ENCODE measurements at regions not wholly inside any gene's neighbourhood (a gene's known extent, or its start where the extent isn't known, plus 50 kb on each side); places are given as distances from the start of the nearest gene placed in this dataset.

DNA sequence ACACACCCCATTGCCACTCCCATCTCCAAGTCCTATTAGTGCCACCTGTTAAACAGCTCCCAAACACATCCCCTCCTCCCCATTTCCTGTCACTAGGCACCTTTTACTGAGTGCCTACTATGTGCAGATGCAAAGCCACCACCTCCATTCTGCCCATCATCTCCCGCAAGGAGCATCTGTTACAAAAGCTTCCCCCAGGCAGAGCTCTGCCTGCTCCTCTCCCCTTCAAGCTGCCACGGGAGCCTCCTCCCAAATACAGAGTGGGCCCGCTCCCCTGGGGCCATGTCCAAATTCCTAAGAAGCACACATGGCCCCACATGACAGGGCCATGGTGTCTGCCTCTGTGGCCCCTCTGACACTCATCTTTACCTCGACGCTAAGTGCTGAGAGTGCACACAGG lies 149.7 kb downstream of the OAT start:
- H3K27ac Mint-ChIP-seq, result no peak overlapping the region

DNA sequence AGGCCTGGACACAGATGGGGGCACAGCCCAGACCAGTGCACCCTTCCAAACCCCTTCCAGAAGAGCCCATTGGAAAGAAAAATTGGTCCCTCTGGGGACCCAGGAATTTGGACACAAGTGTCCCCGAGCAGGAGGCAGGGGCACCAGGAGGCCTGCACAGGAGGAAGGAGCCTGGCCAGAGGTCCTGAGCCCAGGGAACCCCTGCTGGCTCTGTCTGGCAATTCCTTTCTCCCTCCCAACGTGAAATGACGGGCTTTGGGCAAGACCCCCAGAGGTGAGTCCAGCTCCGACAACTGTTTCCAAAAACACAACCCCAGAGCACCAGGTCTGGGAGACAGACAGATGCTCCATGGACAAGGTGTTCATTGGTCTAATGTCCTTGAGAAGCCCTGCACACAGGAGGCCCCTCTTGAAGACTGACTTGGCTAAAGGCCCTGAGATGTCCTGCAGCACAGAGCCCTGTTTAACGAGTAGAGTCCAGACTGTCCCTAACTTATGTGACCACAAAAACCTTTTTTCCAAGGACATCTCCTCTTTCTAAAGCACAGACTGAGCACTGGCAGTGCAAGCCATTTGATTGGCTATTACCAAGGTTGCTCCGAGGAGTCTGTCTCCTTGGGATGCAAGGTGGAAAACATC lies 150.7 kb downstream of the OAT start:
- DNase-seq (ENCODE audit: low spot score in 2 of 2, unreplicated experiment in 2 of 2), result no peak
- Mint-ChIP-seq H3K9me3 (peaks cover 16% of the 10 kb centered on the region), H3K4me3 (no peak overlapping the region), H3K4me1 (no peaks in the 10 kb centered on the region), H3K27ac (no peak overlapping the region), H3K27me3 (ENCODE audit: low read depth) (peaks cover 26% of the 10 kb centered on the region), H3K36me3 (no peaks in the 10 kb centered on the region)
- TF ChIP-seq, protein P1, sequence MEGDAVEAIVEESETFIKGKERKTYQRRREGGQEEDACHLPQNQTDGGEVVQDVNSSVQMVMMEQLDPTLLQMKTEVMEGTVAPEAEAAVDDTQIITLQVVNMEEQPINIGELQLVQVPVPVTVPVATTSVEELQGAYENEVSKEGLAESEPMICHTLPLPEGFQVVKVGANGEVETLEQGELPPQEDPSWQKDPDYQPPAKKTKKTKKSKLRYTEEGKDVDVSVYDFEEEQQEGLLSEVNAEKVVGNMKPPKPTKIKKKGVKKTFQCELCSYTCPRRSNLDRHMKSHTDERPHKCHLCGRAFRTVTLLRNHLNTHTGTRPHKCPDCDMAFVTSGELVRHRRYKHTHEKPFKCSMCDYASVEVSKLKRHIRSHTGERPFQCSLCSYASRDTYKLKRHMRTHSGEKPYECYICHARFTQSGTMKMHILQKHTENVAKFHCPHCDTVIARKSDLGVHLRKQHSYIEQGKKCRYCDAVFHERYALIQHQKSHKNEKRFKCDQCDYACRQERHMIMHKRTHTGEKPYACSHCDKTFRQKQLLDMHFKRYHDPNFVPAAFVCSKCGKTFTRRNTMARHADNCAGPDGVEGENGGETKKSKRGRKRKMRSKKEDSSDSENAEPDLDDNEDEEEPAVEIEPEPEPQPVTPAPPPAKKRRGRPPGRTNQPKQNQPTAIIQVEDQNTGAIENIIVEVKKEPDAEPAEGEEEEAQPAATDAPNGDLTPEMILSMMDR (IDR thresholded peaks at IDR 0.05; ENCODE audit: unreplicated experiment), result no peak

More for the DNA sequence above, 149.7 kb downstream of the OAT start:
- Mint-ChIP-seq H3K4me3 (no peak overlapping the region), H3K4me1 (no peaks in the 10 kb centered on the region), H3K36me3 (no peaks in the 10 kb centered on the region), H3K27me3 (ENCODE audit: low read depth) (peaks cover 25% of the 10 kb centered on the region), H3K9me3 (peaks cover 22% of the 10 kb centered on the region)
- TF ChIP-seq, protein P1 (IDR thresholded peaks at IDR 0.05; ENCODE audit: unreplicated experiment), result no peak
- DNase-seq (ENCODE audit: low spot score in 2 of 2, unreplicated experiment in 2 of 2), result no peak

DNA sequence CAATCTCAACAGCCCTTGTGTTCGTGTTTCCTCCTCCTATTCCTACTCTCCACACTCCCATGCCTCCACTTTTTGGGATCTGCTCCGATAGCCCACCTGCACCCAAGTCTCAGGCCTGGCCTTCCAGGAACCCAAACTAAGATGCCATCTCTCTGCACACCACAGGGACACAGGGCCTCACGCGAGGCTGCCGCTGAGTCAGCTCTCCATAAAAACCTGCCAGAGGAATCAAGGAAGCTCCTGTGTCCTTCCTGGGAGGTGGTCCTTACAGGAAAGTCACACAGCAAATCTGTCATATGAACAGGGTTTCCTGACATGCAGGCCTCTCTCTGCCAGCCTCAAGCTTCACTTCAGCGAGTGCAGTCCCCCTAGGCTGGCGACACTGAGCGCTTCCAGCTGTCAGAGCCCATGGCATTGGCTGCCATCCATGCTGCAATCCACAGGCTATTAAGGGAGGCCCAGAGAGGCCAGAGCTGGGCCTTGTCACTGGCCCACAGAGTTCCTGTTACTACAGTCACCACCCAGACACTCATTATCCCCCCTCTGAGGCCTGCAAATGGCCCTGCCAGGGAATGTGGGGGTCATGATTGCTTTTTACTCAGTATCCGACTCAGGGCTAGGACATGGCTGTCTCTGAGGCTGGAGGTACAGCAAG lies 151.4 kb downstream of the OAT start:
- Mint-ChIP-seq H3K36me3 (no peaks in the 10 kb centered on the region), H3K27ac (no peak overlapping the region), H3K4me1 (no peaks in the 10 kb centered on the region), H3K9me3 (peaks cover 10% of the 10 kb centered on the region), H3K27me3 (ENCODE audit: low read depth) (peaks cover 26% of the 10 kb centered on the region), H3K4me3 (no peak overlapping the region)
- TF ChIP-seq, protein P1 (IDR thresholded peaks at IDR 0.05; ENCODE audit: unreplicated experiment), result no peak
- no peak for DNase-seq (ENCODE audit: low spot score in 2 of 2, unreplicated experiment in 2 of 2)

DNA sequence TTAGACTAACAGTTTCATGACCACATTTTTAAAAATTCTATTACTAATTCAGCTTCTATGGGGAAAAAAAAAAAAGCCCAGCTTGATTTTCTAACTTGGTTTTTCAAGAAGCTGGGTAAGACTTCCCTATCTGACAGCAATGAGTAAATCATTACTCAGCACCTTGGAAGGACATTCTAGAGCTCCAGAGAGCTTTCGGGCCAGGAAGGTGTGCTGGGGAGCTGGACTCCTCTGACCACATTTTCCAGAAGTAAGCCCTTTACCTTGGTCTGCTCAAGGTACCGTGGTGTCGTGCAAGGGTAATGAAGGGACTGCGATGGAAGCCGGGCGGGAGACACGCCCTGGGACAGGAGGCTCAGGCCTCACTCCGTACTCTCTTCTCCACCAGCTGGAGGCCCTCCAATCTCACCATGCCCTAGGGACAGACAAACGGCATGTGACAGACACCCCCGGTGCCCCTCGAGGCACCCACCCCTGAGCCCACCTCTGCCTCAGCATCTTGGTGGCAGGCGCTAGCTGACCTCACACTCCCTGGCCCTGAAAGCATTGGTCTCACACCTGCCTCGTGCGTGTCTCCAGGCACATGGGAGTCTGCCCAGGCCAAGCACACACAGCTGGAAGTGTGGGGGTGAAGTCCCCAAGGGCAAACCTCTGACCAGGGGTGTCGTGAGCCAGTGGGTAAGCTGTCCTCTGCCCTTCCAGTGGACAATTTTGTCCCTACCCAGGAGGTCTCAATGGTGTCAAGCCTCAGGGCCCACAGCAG lies 152.1 kb downstream of the OAT start:
- H3K36me3 Mint-ChIP-seq, result no peaks in the 10 kb centered on the region
- peaks cover 4% of the 10 kb centered on the region for H3K9me3 Mint-ChIP-seq
- no peaks in the 10 kb centered on the region for H3K4me1 Mint-ChIP-seq
- peaks cover 28% of the 10 kb centered on the region for H3K27me3 Mint-ChIP-seq (ENCODE audit: low read depth)
- no peak for DNase-seq (ENCODE audit: low spot score in 2 of 2, unreplicated experiment in 2 of 2)
- no peak overlapping the region for H3K4me3 Mint-ChIP-seq
- no peak overlapping the region for H3K27ac Mint-ChIP-seq
- TF ChIP-seq, protein P1 (IDR thresholded peaks at IDR 0.05; ENCODE audit: unreplicated experiment), result no peak

DNA sequence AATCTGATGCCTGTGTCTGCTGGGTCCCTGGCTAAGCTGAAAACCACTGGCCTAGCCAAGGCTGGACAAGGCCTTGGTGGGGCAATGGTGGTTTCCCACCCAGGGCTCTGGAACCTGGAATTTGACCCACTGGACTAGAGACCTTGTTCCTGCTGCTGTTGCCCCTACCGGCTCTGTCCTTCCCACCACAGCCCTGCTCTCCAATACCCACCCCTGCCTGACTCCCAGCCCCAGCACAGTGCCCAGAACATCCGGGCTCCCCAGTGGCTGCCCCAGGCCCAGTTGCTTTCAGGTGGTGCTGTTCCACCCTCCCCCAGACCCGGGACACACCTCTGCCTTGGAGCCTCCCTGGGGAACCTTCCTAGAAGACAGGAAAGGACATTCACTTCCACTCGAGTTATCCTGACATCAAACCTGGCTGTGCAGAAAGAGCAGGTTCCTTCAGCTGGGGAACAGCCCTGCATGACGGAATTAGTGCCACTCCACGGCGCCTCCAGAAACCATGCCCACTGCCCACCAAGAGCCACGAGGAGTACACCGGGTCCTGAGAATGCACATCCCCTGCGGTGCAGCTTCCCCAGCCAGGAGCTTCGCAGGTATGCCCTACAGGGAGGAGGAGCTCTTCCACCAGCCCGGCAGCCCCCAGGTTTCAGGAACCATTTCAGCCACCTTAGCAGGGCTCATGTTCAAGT lies 152.8 kb downstream of the OAT start:
- Mint-ChIP-seq H3K4me3 (no peak overlapping the region), H3K9me3 (no peaks in the 10 kb centered on the region), H3K4me1 (no peaks in the 10 kb centered on the region), H3K27ac (no peak overlapping the region), H3K27me3 (ENCODE audit: low read depth) (peaks cover 29% of the 10 kb centered on the region), H3K36me3 (no peaks in the 10 kb centered on the region)
- TF ChIP-seq, protein P1 (IDR thresholded peaks at IDR 0.05; ENCODE audit: unreplicated experiment), result no peak
- no peak for DNase-seq (ENCODE audit: low spot score in 2 of 2, unreplicated experiment in 2 of 2)

Data from mesothelial cell of epicardium (in vitro differentiated cells).